Common myeloid progenitor, CD34-positive (primary cell): ENCODE measurements at regions not wholly inside any gene's neighbourhood (a gene's known extent, or its start where the extent isn't known, plus 50 kb on each side); places are given as distances from the start of the nearest gene placed in this dataset.
A peak's percentile ranks its signal among the peaks of the same experiment; 100 is the strongest.

ENCODE experiments used
- CTCF ChIA-PET: fragments of 350-600 bp; sonication (Branson Sonifier 250); formaldehyde crosslinking; loops from one replicate; lab custom pipeline; 2021; ENCODE audit warnings: antibody characterized with exemption; lab: Charles Lee
- POLR2A ChIA-PET: fragments of 350-600 bp; sonication (Branson Sonifier 250); formaldehyde crosslinking; loops from one replicate; lab custom pipeline; 2021; ENCODE audit warnings: antibody characterized with exemption; lab: Charles Lee
- DNase-seq, 3 donors: peaks; one replicate each; pipeline versions ENCODE4 v3.0.0 to v3.0.0-alpha.2; 2013
- H3K27ac ChIP-seq, 2 experiments: 1 replicate in 1 of 2; 2 replicates in 1 of 2; pipeline ENCODE4 v1.7.0; 2013; ENCODE audit warnings: inconsistent platforms in 2 of 2, low read length in 2 of 2, mild to moderate bottlenecking in 2 of 2, low read depth in 1 of 2, moderate library complexity in 1 of 2; ENCODE audit not compliant: severe bottlenecking in 2 of 2, insufficient read depth in 1 of 2, poor library complexity in 1 of 2
- H3K27me3 ChIP-seq, 5 experiments: replicated peaks in 2 of 5; 1 replicate in 3 of 5; 2 replicates in 2 of 5; pipeline versions ENCODE4 v1.6.1 to v1.7.0; 2013; ENCODE audit warnings: low read length in 4 of 5, mild to moderate bottlenecking in 2 of 5, moderate library complexity in 2 of 5, inconsistent platforms in 1 of 5; ENCODE audit not compliant: insufficient read depth in 5 of 5, control insufficient read depth in 4 of 5
- H3K36me3 ChIP-seq, 4 experiments: 1 replicate in 2 of 4; 2 replicates in 2 of 4; pipeline versions ENCODE4 v1.6.1 to v1.7.0; 2013; ENCODE audit warnings: low read length in 3 of 4, control low read depth in 1 of 4, mild to moderate bottlenecking in 1 of 4; ENCODE audit not compliant: control insufficient read depth in 4 of 4, insufficient read depth in 4 of 4
- H3K4me1 ChIP-seq, 4 experiments: 1 replicate in 3 of 4; 2 replicates in 1 of 4; pipeline versions ENCODE4 v1.6.1 to v1.7.1; 2013; ENCODE audit warnings: low read length in 3 of 4, mild to moderate bottlenecking in 3 of 4, control low read depth in 1 of 4, inconsistent platforms in 1 of 4, moderate library complexity in 1 of 4; ENCODE audit not compliant: control insufficient read depth in 4 of 4, insufficient read depth in 4 of 4; ENCODE audit errors: control extremely low read depth in 1 of 4
- H3K4me3 ChIP-seq, 7 experiments: 1 replicate in 4 of 7; 2 replicates in 3 of 7; pipeline versions ENCODE4 v1.5.1 to v1.7.0; 2013; ENCODE audit warnings: mild to moderate bottlenecking in 7 of 7, low read length in 6 of 7, moderate library complexity in 6 of 7, inconsistent platforms in 2 of 7, low read depth in 2 of 7, control low read depth in 1 of 7; ENCODE audit not compliant: insufficient read depth in 4 of 7, control insufficient read depth in 1 of 7; ENCODE audit errors: extremely low read depth in 1 of 7
- H3K9me3 ChIP-seq, 5 experiments: 1 replicate in 4 of 5; 2 replicates in 1 of 5; pipeline versions ENCODE4 v1.6.1 to v1.7.1; 2013; ENCODE audit warnings: low read length in 4 of 5, mild to moderate bottlenecking in 2 of 5, inconsistent platforms in 1 of 5, low read depth in 1 of 5, moderate library complexity in 1 of 5; ENCODE audit not compliant: control insufficient read depth in 4 of 5, insufficient read depth in 2 of 5; ENCODE audit errors: control extremely low read depth in 1 of 5
- WGBS: methylation state at CpG from one replicate; pipeline ENCODE4 v1.1.5; 2013; ENCODE audit not compliant: insufficient coverage; 5-methylcytosine and 5-hydroxymethylcytosine counted together

DNA sequence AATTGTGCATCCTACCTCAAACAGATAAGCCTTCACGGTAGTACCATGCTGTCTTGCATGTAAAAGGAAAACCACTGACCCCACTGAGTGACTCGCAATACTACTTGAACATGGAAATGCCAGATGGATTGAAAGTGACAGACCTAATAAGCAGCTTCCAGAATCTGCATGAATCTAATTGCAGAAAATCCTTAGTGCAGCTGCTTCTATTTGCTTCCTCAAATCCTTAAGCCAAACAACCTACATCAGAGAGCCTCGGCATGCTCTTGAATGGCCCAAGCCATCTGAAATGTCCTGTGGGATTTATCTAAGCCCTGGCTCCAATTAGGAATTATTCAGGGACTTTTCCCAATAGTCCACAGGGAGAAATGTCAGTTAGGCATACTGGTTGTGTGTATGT, 509.5 kb upstream of the CELF2 start:
- ChIA-PET CTCF (no interaction called here), POLR2A (no interaction called here)
- peak in 2 of 3 donors; percentile 10 to 31 for DNase-seq
- 88% methylated on average over 1 of the region's 3 CpGs for WGBS
- no peaks in the 10 kb centered on the region for H3K36me3 ChIP-seq
- no peak overlapping the region for H3K27ac ChIP-seq
- H3K4me3 ChIP-seq: no peak overlapping the region
- H3K27me3 ChIP-seq: no peaks in the 10 kb centered on the region
- H3K9me3 ChIP-seq: no peaks in the 10 kb centered on the region
- peaks cover 0 to 4% (median 0%) of the 10 kb centered on the region in 4 experiments for H3K4me1 ChIP-seq

- Histone ChIP-seq H3K9me3 (no peaks in the 10 kb centered on the region), H3K36me3 (no peaks in the 10 kb centered on the region), H3K27me3 (no peaks in the 10 kb centered on the region), H3K27ac (no peak overlapping the region), H3K4me1 (peaks cover 0 to 4% (median 0%) of the 10 kb centered on the region in 4 experiments), H3K4me3 (no peak overlapping the region)
- no peak for DNase-seq
- WGBS: 100% methylated on average over 1 of the region's 3 CpGs
- POLR2A ChIA-PET: no interaction called here
- CTCF ChIA-PET: interaction anchor here (1.8 kb wide), 1 partner anchor 11 kb away, joined by 6 read pairs; no protein-coding TSS in a partner anchor
Observed at GRCh38 chr10:10510179-10510578, 507.5 kb upstream of the CELF2 start.

DNA sequence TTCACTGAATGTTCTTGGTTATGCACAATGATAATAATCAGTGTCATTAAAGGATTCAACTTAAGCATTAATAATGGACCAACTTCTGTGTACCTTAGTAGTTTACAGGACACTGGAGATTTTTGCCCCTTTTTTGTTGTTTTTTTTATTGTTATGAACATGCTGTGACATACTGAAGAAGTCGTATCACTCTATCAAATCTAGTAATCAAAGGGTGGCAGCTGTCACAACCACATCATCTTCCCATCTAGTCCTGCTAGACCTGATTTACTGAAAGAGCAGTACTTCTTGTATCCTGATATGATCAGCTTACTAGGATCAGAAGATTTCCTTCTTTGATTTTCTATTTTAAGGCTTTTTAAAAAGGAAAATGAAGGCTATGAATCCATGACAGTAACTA, 504.6 kb upstream of the CELF2 start:
- CTCF ChIA-PET: no interaction called here

DNA sequence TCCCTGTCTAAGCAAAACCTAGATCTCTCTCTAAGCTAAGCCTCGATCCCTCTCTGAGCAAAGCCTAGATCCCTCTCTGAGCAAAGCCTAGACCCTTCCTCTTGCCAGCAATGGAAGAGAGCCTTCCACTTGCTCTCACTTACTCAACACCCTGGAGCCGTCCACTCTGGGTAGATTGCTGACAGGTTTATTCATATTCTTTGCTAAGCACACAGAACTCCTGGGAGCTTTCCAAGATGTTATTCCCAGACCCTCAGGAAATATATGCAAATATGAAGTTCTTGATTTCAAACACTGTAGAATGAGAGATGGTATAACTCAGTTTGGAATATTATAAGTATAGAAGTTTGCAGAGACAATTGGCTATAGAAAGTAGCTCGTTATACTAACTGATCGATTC, 503.8 kb upstream of the CELF2 start:
- Histone ChIP-seq H3K4me3 (no peak overlapping the region), H3K4me1 (no peaks in the 10 kb centered on the region), H3K36me3 (no peaks in the 10 kb centered on the region), H3K27me3 (no peaks in the 10 kb centered on the region), H3K9me3 (no peaks in the 10 kb centered on the region), H3K27ac (no peak overlapping the region)
- no peak for DNase-seq
- CTCF ChIA-PET: no interaction called here
- WGBS: 95% methylated on average over 2 of the region's 4 CpGs
- POLR2A ChIA-PET: no interaction called here

More for the DNA sequence above, 504.6 kb upstream of the CELF2 start:
- Histone ChIP-seq H3K4me1 (no peaks in the 10 kb centered on the region), H3K9me3 (no peaks in the 10 kb centered on the region), H3K27ac (no peak overlapping the region), H3K27me3 (no peaks in the 10 kb centered on the region), H3K36me3 (no peaks in the 10 kb centered on the region), H3K4me3 (no peak overlapping the region)
- no CpG with 5 or more reads among the region's 1 CpG for WGBS
- no peak for DNase-seq
- POLR2A ChIA-PET: no interaction called here

- WGBS: 93% methylated on average over 2 of the region's 3 CpGs
- CTCF ChIA-PET: no interaction called here
- H3K27ac ChIP-seq: no peak overlapping the region
- no peak overlapping the region for H3K4me3 ChIP-seq
- H3K27me3 ChIP-seq: no peaks in the 10 kb centered on the region
- DNase-seq: no peak
- POLR2A ChIA-PET: no interaction called here
- no peaks in the 10 kb centered on the region for H3K36me3 ChIP-seq
- no peaks in the 10 kb centered on the region for H3K9me3 ChIP-seq
- H3K4me1 ChIP-seq: no peaks in the 10 kb centered on the region
Observed at GRCh38 chr10:10514797-10515196, 502.9 kb upstream of the CELF2 start.

DNA sequence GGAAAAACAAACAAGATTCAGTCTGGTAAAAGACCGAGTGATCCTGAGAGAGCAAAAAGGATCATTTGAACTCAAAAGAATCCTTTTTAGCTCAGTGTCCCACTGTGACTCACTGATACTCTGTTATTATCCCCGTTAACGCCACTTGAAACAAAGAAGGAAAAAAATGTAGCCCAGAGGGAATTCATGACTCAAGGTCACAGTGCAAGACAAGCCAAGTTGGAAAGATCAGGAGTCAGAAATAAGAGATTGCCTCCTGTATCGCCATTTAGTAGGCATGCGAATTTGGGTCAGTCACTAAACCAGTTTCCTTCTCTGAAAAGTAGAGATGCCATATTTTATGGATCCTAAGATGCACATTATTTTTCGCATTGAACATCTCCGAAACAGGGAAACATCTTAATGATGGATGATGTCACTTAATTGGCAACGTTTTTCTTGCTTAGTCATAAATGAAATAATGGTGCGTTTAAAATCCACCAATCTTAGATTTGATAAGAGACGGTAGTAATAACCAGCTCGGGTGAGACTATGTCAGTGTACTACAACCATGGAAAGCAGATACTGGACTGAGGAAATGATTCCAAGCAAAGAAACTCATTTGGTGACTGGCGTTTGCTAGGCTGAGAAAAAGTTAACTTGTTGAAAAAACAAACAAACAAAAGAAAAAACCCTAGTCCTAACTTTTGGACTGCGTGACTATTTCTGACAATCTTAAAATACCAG, 502.0 kb upstream of the CELF2 start:
- 93% methylated on average over 8 of the region's 13 CpGs for WGBS
- Histone ChIP-seq H3K4me1 (peaks cover 0 to 4% (median 2%) of the 10 kb centered on the region in 4 experiments), H3K27me3 (no peaks in the 10 kb centered on the region), H3K4me3 (no peak overlapping the region), H3K9me3 (no peaks in the 10 kb centered on the region), H3K36me3 (no peaks in the 10 kb centered on the region), H3K27ac (no peak overlapping the region)
- CTCF ChIA-PET: no interaction called here
- POLR2A ChIA-PET: no interaction called here
- no peak for DNase-seq

GRCh38 chr10:10516346-10517130, 501.1 kb upstream of the CELF2 start:
- POLR2A ChIA-PET: no interaction called here
- Histone ChIP-seq H3K27me3 (no peaks in the 10 kb centered on the region), H3K9me3 (no peaks in the 10 kb centered on the region)

More at GRCh38 chr10:10516346-10517130, 501.1 kb upstream of the CELF2 start:
- Histone ChIP-seq H3K27ac (no peak overlapping the region), H3K4me1 (peaks cover 0 to 10% (median 2%) of the 10 kb centered on the region in 4 experiments), H3K4me3 (no peak overlapping the region), H3K36me3 (no peaks in the 10 kb centered on the region)
- no peak for DNase-seq
- CTCF ChIA-PET: no interaction called here
- 78% methylated on average over 5 of the region's 8 CpGs for WGBS
